ENCODE measurements at regions not wholly inside any gene's neighbourhood (a gene's known extent, or its start where the extent isn't known, plus 50 kb on each side); places are given as distances from the start of the nearest gene placed in this dataset.

DNA sequence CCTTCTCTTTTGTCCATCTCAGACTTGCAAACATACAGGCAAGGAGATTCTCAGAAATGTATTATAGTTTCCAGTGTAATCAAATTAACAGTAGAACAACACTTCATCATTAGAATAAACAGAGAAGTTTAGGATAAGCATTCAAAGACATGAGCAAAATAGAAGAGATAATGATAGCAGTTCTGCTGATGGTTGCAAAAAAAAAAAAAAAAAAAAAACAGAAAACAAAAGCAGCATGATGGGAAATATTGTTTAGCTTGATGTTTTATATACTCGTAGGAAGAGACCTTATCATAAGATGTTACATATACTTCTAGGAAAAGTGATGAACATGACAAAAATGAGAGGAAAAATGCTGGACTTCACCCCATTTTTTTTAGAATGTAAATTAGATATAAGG, 1356.2 kb downstream of the MAT2B start:
- H3K27ac ChIP-seq = no peak overlapping the region
- TF ChIP-seq ZFX (IDR thresholded peaks at IDR 0.05; ENCODE audit: borderline replicate concordance) = no peak
- TF ChIP-seq, protein P1, sequence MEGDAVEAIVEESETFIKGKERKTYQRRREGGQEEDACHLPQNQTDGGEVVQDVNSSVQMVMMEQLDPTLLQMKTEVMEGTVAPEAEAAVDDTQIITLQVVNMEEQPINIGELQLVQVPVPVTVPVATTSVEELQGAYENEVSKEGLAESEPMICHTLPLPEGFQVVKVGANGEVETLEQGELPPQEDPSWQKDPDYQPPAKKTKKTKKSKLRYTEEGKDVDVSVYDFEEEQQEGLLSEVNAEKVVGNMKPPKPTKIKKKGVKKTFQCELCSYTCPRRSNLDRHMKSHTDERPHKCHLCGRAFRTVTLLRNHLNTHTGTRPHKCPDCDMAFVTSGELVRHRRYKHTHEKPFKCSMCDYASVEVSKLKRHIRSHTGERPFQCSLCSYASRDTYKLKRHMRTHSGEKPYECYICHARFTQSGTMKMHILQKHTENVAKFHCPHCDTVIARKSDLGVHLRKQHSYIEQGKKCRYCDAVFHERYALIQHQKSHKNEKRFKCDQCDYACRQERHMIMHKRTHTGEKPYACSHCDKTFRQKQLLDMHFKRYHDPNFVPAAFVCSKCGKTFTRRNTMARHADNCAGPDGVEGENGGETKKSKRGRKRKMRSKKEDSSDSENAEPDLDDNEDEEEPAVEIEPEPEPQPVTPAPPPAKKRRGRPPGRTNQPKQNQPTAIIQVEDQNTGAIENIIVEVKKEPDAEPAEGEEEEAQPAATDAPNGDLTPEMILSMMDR (IDR thresholded peaks at IDR 0.05) = no peak

DNA sequence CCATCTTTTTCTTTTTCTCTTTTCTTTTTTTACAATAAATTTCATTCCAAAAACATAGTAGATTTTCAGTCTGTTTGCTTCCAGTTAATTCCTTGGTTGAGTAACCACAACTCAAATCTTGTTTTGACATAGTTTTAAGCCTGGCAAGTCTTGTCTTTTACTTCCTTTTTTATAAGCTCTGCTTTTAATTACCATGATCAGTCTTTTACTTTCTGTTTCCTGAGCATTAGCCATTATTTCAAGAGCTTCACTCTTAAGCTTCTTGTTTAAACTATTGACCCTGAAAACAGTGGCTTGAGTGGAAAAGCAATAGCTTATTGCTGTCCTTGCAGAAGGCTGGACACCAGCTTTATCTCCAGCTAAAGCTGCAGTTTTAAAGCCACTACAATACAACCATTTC, 1363.3 kb downstream of the MAT2B start:
- no peak overlapping the region for H3K27ac ChIP-seq
- no peak for TF ChIP-seq ZFX (IDR thresholded peaks at IDR 0.05; ENCODE audit: borderline replicate concordance)
- TF ChIP-seq, protein P1 (IDR thresholded peaks at IDR 0.05) = no peak

GRCh38 chr5:164869325-164869724, 1363.9 kb downstream of the MAT2B start:
- H3K27ac ChIP-seq = no peak overlapping the region
- no peak for TF ChIP-seq ZFX (IDR thresholded peaks at IDR 0.05; ENCODE audit: borderline replicate concordance)
- TF ChIP-seq, protein P1 (IDR thresholded peaks at IDR 0.05) = no peak

DNA sequence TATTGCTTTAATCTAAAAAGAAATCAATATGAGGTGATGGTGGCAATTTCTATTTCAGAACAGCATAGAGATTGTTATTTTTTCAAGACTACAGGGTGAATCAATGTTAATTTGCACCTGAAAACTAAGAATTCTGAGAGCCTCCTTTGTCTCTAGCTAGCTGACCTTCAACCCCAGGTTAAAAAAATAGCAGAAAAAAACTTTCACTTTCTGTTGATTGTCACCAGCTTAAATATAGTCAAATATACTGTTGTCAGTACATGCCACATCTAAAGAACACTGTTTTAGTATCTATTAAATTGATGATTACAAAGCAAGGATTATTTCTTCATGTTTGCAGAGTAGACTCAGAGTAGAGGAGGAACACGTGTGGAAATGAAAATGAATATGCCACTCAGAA, 1371.4 kb downstream of the MAT2B start:
- no peak overlapping the region for H3K27ac ChIP-seq
- no peak for TF ChIP-seq ZFX (IDR thresholded peaks at IDR 0.05; ENCODE audit: borderline replicate concordance)
- TF ChIP-seq, protein P1 (IDR thresholded peaks at IDR 0.05) = no peak

- H3K27ac ChIP-seq = no peak overlapping the region
- TF ChIP-seq, protein P1 (IDR thresholded peaks at IDR 0.05) = no peak
- TF ChIP-seq ZFX (IDR thresholded peaks at IDR 0.05; ENCODE audit: borderline replicate concordance) = no peak
These were observed 1376.0 kb downstream of the MAT2B start for GRCh38 chr5:164881442-164881841.

DNA sequence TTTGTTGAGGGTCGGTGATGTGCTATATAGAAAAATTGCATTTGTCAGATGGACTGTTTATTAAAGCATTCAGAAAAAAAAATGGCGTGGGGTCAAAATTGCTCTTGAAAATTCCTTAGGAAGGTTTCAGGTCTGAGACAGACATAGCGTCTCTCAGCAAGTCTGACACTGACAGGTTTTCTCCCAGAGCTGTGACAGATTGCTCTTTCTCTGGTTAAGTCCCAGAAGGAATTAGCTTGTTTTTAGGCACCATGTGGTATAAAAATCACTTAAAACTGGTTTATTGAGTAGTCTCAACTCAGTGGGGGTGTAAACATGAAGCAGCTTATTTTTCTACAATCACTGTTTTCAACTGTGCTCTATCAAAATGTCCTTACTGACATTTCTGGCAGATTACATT, 1379.8 kb downstream of the MAT2B start:
- TF ChIP-seq, protein P1 (IDR thresholded peaks at IDR 0.05) = no peak
- TF ChIP-seq ZFX (IDR thresholded peaks at IDR 0.05; ENCODE audit: borderline replicate concordance) = no peak
- H3K27ac ChIP-seq = no peak overlapping the region

DNA sequence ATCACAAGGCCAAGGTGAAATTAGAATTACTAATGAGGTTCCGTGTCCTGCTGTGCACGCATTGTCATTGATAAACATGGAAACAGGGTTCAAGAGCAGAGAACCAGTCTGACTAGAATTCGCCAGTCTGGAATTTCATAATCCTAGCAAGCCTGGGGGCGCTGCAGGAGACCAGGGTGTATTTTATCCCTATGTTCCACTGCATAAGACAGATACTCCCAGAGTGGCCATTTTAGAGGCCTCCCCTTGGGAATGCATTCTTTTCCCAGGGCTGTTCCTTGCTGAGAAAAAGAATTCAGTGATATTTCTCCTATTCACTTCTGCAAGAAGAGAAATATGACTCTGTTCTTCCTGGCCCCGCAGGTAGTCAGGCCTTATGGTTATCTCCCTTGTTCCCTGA, 1387.7 kb downstream of the MAT2B start:
- TF ChIP-seq, protein P1 (IDR thresholded peaks at IDR 0.05) = no peak
- TF ChIP-seq ZFX (IDR thresholded peaks at IDR 0.05; ENCODE audit: borderline replicate concordance) = no peak
- H3K27ac ChIP-seq = no peak overlapping the region
